ENCODE measurements at regions not wholly inside any gene's neighbourhood (a gene's known extent, or its start where the extent isn't known, plus 50 kb on each side); places are given as distances from the start of the nearest gene placed in this dataset.

DNA sequence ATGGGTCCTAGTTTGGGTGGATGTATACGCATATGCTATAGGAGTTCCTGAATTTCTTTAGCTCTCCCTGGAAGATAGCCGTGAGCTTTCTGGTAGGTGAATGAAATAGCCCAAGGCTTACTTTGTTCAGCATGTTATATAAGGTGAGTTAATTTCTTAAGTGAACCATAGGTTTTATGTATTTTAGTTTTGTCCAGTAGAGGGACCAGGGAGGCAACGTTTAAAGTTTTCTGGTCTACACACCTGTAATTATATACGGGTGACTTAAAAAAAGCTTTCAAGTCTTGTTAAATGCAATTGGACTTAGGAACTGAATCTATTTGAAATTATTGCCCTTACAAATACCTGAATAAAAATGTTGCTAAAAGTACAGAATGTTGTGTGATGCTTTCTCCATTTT, 402.5 kb upstream of the DDX18 start:
- Histone ChIP-seq H3K27ac (no peak overlapping the region), H3K4me3 (no peak overlapping the region), H3K9me3 (ENCODE audit: low read depth) (no peaks in the 10 kb centered on the region), H3K79me2 (ENCODE audit: low read depth) (no peaks in the 10 kb centered on the region), H3K4me1 (no peaks in the 10 kb centered on the region), H3K36me3 (no peaks in the 10 kb centered on the region), H3K4me2 (no peak overlapping the region), H3K27me3 (no peaks in the 10 kb centered on the region), H3K9ac (no peak overlapping the region), H2AFZ (replicated peaks) (no peak overlapping the region), H3F3A (ENCODE audit: low read depth) (no peaks in the 10 kb centered on the region), H4K20me1 (ENCODE audit: low read depth) (no peaks in the 10 kb centered on the region)
- peaks cover 2% of the 10 kb centered on the region for H3K9me3 Mint-ChIP-seq
- no peak overlapping the region for H3K27ac Mint-ChIP-seq
- TF ChIP-seq, protein P1, sequence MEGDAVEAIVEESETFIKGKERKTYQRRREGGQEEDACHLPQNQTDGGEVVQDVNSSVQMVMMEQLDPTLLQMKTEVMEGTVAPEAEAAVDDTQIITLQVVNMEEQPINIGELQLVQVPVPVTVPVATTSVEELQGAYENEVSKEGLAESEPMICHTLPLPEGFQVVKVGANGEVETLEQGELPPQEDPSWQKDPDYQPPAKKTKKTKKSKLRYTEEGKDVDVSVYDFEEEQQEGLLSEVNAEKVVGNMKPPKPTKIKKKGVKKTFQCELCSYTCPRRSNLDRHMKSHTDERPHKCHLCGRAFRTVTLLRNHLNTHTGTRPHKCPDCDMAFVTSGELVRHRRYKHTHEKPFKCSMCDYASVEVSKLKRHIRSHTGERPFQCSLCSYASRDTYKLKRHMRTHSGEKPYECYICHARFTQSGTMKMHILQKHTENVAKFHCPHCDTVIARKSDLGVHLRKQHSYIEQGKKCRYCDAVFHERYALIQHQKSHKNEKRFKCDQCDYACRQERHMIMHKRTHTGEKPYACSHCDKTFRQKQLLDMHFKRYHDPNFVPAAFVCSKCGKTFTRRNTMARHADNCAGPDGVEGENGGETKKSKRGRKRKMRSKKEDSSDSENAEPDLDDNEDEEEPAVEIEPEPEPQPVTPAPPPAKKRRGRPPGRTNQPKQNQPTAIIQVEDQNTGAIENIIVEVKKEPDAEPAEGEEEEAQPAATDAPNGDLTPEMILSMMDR (IDR thresholded peaks at IDR 0.05), result peak; percentile 23
- no peak for TF ChIP-seq EZH2 (IDR thresholded peaks at IDR 0.05)
- no peaks in the 10 kb centered on the region for H3K27me3 Mint-ChIP-seq (ENCODE audit: insufficient read depth, low read depth)
- no peak for DNase-seq (ENCODE audit: low spot score)
- no peaks in the 10 kb centered on the region for H3K4me1 Mint-ChIP-seq
- H3K4me3 Mint-ChIP-seq, result no peak overlapping the region
- no peaks in the 10 kb centered on the region for H3K36me3 Mint-ChIP-seq

GRCh38 chr2:117432746-117433145, 381.7 kb upstream of the DDX18 start:
- Histone ChIP-seq H3K27me3 (no peaks in the 10 kb centered on the region), H3K4me3 (no peak overlapping the region), H3K36me3 (no peaks in the 10 kb centered on the region), H3F3A (ENCODE audit: low read depth) (no peaks in the 10 kb centered on the region), H3K9me3 (ENCODE audit: low read depth) (no peaks in the 10 kb centered on the region), H3K4me2 (no peak overlapping the region), H3K79me2 (ENCODE audit: low read depth) (no peaks in the 10 kb centered on the region), H3K4me1 (no peaks in the 10 kb centered on the region), H3K9ac (no peak overlapping the region), H2AFZ (replicated peaks) (no peak overlapping the region), H3K27ac (no peak overlapping the region), H4K20me1 (ENCODE audit: low read depth) (no peaks in the 10 kb centered on the region)
- no peak overlapping the region for H3K27ac Mint-ChIP-seq
- H3K4me1 Mint-ChIP-seq, result no peaks in the 10 kb centered on the region
- no peak for TF ChIP-seq EZH2phosphoT487 (IDR thresholded peaks at IDR 0.05)
- TF ChIP-seq EZH2 (IDR thresholded peaks at IDR 0.05), result no peak
- TF ChIP-seq, protein P1 (IDR thresholded peaks at IDR 0.05), result no peak
- no peaks in the 10 kb centered on the region for H3K27me3 Mint-ChIP-seq (ENCODE audit: insufficient read depth, low read depth)
- DNase-seq (ENCODE audit: low spot score), result no peak
- no peaks in the 10 kb centered on the region for H3K36me3 Mint-ChIP-seq
- H3K4me3 Mint-ChIP-seq, result no peak overlapping the region
- H3K9me3 Mint-ChIP-seq, result no peaks in the 10 kb centered on the region

DNA sequence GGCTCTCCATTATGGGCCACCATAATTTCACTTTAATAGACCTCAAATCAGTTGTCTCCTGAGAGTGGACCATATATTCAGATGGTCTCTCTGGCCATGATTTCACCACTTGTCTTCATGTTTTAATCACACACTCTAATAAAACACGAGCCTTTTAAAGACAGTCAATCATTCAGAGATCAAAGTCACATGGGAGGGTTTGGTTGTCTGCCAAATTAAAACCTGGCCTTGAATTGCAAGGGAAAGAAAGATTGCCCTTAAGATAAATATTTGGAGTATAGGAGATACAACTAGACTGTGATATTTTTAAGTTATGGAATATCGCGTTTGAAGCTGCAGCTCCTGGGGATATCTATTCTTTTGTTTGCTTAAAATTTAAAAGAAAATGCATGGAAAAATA, 377.8 kb upstream of the DDX18 start:
- Histone ChIP-seq H3K4me2 (no peak overlapping the region), H3K9me3 (ENCODE audit: low read depth) (no peaks in the 10 kb centered on the region), H3F3A (ENCODE audit: low read depth) (no peaks in the 10 kb centered on the region), H3K4me1 (no peaks in the 10 kb centered on the region), H3K79me2 (ENCODE audit: low read depth) (no peaks in the 10 kb centered on the region), H3K27me3 (no peaks in the 10 kb centered on the region), H4K20me1 (ENCODE audit: low read depth) (no peaks in the 10 kb centered on the region), H3K4me3 (no peak overlapping the region), H3K9ac (no peak overlapping the region), H3K36me3 (no peaks in the 10 kb centered on the region), H2AFZ (replicated peaks) (no peak overlapping the region), H3K27ac (no peak overlapping the region)
- no peak for DNase-seq (ENCODE audit: low spot score)
- Mint-ChIP-seq H3K36me3 (no peaks in the 10 kb centered on the region), H3K4me3 (no peak overlapping the region), H3K9me3 (no peaks in the 10 kb centered on the region), H3K4me1 (no peaks in the 10 kb centered on the region), H3K27me3 (ENCODE audit: insufficient read depth, low read depth) (no peaks in the 10 kb centered on the region), H3K27ac (no peak overlapping the region)
- TF ChIP-seq EZH2phosphoT487 (IDR thresholded peaks at IDR 0.05) (no peak), EZH2 (IDR thresholded peaks at IDR 0.05) (no peak)
- TF ChIP-seq, protein P1 (IDR thresholded peaks at IDR 0.05), result no peak

All from neural progenitor cell (in vitro differentiated cells).